ENCODE measurements at regions not wholly inside any gene's neighbourhood (a gene's known extent, or its start where the extent isn't known, plus 50 kb on each side); places are given as distances from the start of the nearest gene placed in this dataset.
A peak's percentile ranks its signal among the peaks of the same experiment; 100 is the strongest.

DNA sequence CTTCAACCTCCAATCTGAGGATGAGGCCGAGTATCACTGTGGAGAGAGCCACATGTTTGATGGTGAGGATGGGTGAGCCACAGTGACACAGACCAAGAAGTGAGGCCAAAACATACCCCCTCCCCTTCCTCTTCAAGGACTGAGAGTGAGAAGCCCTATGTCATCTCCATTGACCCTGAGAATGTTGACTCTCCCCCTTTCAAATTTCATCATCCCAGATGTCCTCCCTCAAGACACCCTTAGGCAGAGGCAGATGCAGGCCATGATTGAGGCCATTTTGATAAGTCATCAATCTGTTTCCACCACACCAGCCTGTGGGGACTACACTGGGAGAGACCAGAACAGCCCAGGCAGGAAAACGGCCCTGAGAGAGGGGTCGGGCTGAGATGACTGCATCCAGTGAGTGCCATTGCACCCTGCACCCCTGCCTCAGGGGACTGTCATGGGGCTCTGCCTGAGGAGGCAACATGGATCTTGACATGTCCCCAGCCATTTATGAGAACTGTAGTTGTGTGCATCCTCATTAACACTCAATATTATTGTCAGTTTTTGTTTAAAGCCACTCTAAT is 84.2 kb upstream of the IGLL5 start:
- no peak for DNase-seq
- ChIA-PET CTCF (ENCODE audit: partially characterized antibody) (interaction anchor here (0.8 to 16.1 kb wide), 14 partner anchors 9 to 154 kb away, joined by 3 to 431 read pairs (median 8); no protein-coding TSS in a partner anchor), POLR2A (ENCODE audit: partially characterized antibody) (interaction anchor here (1.1 kb wide), 1 partner anchor 14 kb away, joined by 8 read pairs; no protein-coding TSS in a partner anchor)
- H3K36me3 ChIP-seq (ENCODE audit: insufficient read depth, low read length) = no peaks in the 10 kb centered on the region
- H3K4me3 Mint-ChIP-seq = no peak overlapping the region
- H3K4me1 Mint-ChIP-seq = peaks cover 13 to 36% (median 26%) of the 10 kb centered on the region in 4 donors
- H3K4me3 ChIP-seq (ENCODE audit: low read length in 2 of 2) = no peak overlapping the region
- no peaks in the 10 kb centered on the region for H3K36me3 Mint-ChIP-seq
- H3K27me3 ChIP-seq (ENCODE audit: insufficient read depth, low read length) = no peaks in the 10 kb centered on the region
- no peaks in the 10 kb centered on the region for H3K9me3 ChIP-seq (ENCODE audit: control insufficient read depth in 1 of 2, low read length in 2 of 2)
- no peaks in the 10 kb centered on the region for H3K9me3 Mint-ChIP-seq
- peak overlapping the region in 1 of 7 donors; percentile 24 for H3K27ac Mint-ChIP-seq
- intact Hi-C loops (cut with micrococcal nuclease) = loop anchor here (2.0 to 5.0 kb wide), 2 partner anchors 51 to 154 kb away; no protein-coding TSS in a partner anchor
- no peak overlapping the region for H3K27ac ChIP-seq (ENCODE audit: low read depth, low read length)
- H3K4me1 ChIP-seq (ENCODE audit: insufficient read depth, low read length) = no peaks in the 10 kb centered on the region
- H3K27me3 Mint-ChIP-seq = no peaks in the 10 kb centered on the region

DNA sequence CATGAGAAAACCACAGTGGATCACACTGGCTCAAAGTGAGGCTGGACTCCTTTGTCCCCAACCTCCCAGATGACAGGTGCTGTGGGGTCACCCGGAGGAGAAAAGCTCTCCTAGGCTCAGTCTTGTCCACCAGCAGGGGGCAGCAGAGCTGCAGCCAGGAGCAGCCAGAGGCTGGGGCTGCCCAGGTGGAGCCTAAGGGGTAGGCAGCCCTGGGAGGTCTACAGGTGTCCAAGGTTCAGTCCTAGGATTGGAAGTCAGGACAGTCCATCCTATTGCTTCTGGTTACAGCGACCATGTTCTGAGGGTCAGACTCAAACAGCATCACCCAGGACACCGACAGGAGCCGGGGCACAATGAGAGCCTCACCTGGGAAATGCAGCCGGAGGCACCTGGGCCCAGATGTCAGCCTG is 77.6 kb upstream of the IGLL5 start:
- Mint-ChIP-seq H3K27ac (peak overlapping the region in 6 of 7 donors; percentile 67 to 91 (median 80)), H3K4me1 (peaks cover 40 to 79% (median 57%) of the 10 kb centered on the region in 4 donors), H3K27me3 (no peaks in the 10 kb centered on the region), H3K4me3 (peak overlapping the region in 4 of 8 donors; percentile 12 to 53 (median 44)), H3K36me3 (no peaks in the 10 kb centered on the region), H3K9me3 (no peaks in the 10 kb centered on the region)
- peaks cover 26% of the 10 kb centered on the region for H3K4me1 ChIP-seq (ENCODE audit: insufficient read depth, low read length)
- ChIA-PET CTCF (ENCODE audit: partially characterized antibody) (interaction anchor here (0.8 to 20.9 kb wide), 28 partner anchors 8 to 335 kb away, joined by 3 to 560 read pairs (median 6); partner anchors contain the start of gene RAB36), POLR2A (ENCODE audit: partially characterized antibody) (interaction anchor here (0.8 to 15.8 kb wide), 17 partner anchors 10 to 145 kb away, joined by 3 to 250 read pairs (median 6); no protein-coding TSS in a partner anchor)
- H3K9me3 ChIP-seq (ENCODE audit: control insufficient read depth in 1 of 2, low read length in 2 of 2) = no peaks in the 10 kb centered on the region
- no peaks in the 10 kb centered on the region for H3K36me3 ChIP-seq (ENCODE audit: insufficient read depth, low read length)
- H3K27ac ChIP-seq (ENCODE audit: low read depth, low read length) = no peak overlapping the region
- H3K27me3 ChIP-seq (ENCODE audit: insufficient read depth, low read length) = no peaks in the 10 kb centered on the region
- no peak overlapping the region for H3K4me3 ChIP-seq (ENCODE audit: low read length in 2 of 2)
- intact Hi-C loops (cut with micrococcal nuclease) = loop anchor here (1.0 kb wide), 6 partner anchors 22 to 132 kb away; no protein-coding TSS in a partner anchor
- DNase-seq = peak; percentile 76 to 82 (median 76)

DNA sequence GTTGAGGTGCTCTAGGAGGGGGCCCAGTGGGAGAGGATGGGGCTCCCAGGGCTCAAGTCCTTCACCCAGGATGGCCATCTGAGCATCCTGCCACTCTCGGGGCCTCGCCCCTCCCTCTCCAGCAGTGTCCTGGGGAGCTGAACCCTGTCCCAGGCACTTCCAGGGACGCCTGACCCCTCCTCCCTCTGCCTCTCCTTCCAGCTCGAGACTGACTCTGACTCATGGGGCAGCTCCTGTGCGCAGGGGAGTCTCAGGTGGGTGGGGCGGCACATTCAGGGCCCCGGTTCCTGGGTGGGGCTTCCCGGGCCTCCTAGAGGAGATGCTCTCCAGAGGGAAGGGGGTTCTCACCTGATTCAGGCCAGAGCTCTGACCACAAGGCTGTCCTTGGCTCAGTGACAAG is 77.1 kb upstream of the IGLL5 start:
- intact Hi-C loops (cut with micrococcal nuclease) = loop anchor here (1.0 kb wide), 6 partner anchors 22 to 132 kb away; no protein-coding TSS in a partner anchor

DNA sequence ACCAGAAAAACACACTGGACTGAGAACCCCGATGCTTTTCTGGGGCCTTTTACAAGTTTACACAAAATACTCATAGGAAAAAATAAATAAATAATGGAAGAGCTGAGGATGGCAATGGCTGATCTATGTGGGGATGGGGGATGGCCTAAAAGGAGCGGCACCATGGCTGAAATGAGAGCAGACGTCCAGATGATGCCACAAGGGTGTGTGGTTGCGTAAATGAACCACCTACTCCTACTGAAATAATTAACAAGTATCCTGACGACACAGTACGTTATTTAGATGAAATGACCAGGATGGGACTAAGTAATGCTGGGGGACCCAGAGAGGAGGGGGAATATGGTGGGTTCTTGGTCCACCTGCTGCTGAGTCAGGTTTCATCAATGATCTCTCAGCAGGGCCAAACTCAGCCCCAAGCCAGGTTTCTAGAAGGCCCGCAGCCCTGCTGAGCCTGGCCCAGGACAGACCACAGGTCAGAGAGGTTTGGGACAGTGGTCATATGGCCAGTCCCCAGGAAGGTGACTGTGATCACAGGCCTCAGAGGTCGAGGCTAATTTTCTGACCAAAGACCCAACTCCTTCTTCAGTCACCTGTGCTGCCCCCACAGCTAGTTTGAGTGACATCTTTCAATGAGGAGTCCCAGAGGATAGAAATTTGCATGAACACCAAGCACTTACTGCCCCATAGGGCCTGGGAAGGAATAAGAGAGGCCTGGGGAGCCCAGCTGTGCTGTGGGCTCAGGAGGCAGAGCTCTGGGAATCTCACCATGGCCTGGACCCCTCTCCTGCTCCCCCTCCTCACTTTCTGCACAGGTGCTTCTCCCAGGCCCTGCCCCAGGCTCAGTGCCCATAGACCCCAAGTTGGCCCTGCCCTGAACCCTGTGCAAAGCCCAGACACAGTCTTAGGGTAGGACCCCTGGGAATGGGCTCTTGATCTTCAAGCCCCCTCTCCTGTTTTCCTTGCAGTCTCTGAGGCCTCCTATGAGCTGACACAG is 76.3 kb upstream of the IGLL5 start:
- Histone ChIP-seq H3K4me3 (ENCODE audit: low read length in 2 of 2) (no peak overlapping the region), H3K36me3 (ENCODE audit: insufficient read depth, low read length) (no peaks in the 10 kb centered on the region), H3K4me1 (ENCODE audit: insufficient read depth, low read length) (peaks cover 39% of the 10 kb centered on the region), H3K27me3 (ENCODE audit: insufficient read depth, low read length) (no peaks in the 10 kb centered on the region), H3K9me3 (ENCODE audit: control insufficient read depth in 1 of 2, low read length in 2 of 2) (no peaks in the 10 kb centered on the region), H3K27ac (ENCODE audit: low read depth, low read length) (no peak overlapping the region)
- Mint-ChIP-seq H3K36me3 (no peaks in the 10 kb centered on the region), H3K27ac (peak overlapping the region; percentile 35 to 89 (median 71)), H3K9me3 (peaks cover 0 to 4% (median 0%) of the 10 kb centered on the region in 8 donors), H3K4me1 (peaks cover 48 to 88% (median 69%) of the 10 kb centered on the region in 4 donors), H3K4me3 (peak overlapping the region in 1 of 8 donors; percentile 64), H3K27me3 (no peaks in the 10 kb centered on the region)
- intact Hi-C loops (cut with micrococcal nuclease) = no loop called here
- ChIA-PET CTCF (ENCODE audit: partially characterized antibody) (interaction anchor here (0.8 to 20.9 kb wide), 27 partner anchors 7 to 144 kb away, joined by 3 to 560 read pairs (median 7); no protein-coding TSS in a partner anchor), POLR2A (ENCODE audit: partially characterized antibody) (interaction anchor here (0.9 to 15.8 kb wide), 15 partner anchors 8 to 143 kb away, joined by 3 to 250 read pairs (median 7); no protein-coding TSS in a partner anchor)
- DNase-seq = no peak

More for the DNA sequence above, 77.1 kb upstream of the IGLL5 start:
- H3K9me3 Mint-ChIP-seq = no peaks in the 10 kb centered on the region
- no peaks in the 10 kb centered on the region for H3K36me3 Mint-ChIP-seq
- peak in 1 of 5 donors; percentile 48 for DNase-seq
- H3K27me3 ChIP-seq (ENCODE audit: insufficient read depth, low read length) = no peaks in the 10 kb centered on the region
- H3K4me1 ChIP-seq (ENCODE audit: insufficient read depth, low read length) = peaks cover 31% of the 10 kb centered on the region
- CTCF ChIA-PET (ENCODE audit: partially characterized antibody) = interaction anchor here (0.8 to 20.9 kb wide), 28 partner anchors 8 to 334 kb away, joined by 3 to 560 read pairs (median 6); partner anchors contain the start of gene RAB36
- no peaks in the 10 kb centered on the region for H3K9me3 ChIP-seq (ENCODE audit: control insufficient read depth in 1 of 2, low read length in 2 of 2)
- H3K4me3 Mint-ChIP-seq = no peak overlapping the region
- H3K36me3 ChIP-seq (ENCODE audit: insufficient read depth, low read length) = no peaks in the 10 kb centered on the region
- H3K27ac ChIP-seq (ENCODE audit: low read depth, low read length) = no peak overlapping the region
- POLR2A ChIA-PET (ENCODE audit: partially characterized antibody) = interaction anchor here (0.9 to 15.8 kb wide), 17 partner anchors 9 to 144 kb away, joined by 3 to 250 read pairs (median 6); no protein-coding TSS in a partner anchor
- H3K4me1 Mint-ChIP-seq = peaks cover 40 to 80% (median 60%) of the 10 kb centered on the region in 4 donors
- H3K4me3 ChIP-seq (ENCODE audit: low read length in 2 of 2) = no peak overlapping the region
- H3K27ac Mint-ChIP-seq = peak overlapping the region in 1 of 7 donors; percentile 11
- no peaks in the 10 kb centered on the region for H3K27me3 Mint-ChIP-seq

DNA sequence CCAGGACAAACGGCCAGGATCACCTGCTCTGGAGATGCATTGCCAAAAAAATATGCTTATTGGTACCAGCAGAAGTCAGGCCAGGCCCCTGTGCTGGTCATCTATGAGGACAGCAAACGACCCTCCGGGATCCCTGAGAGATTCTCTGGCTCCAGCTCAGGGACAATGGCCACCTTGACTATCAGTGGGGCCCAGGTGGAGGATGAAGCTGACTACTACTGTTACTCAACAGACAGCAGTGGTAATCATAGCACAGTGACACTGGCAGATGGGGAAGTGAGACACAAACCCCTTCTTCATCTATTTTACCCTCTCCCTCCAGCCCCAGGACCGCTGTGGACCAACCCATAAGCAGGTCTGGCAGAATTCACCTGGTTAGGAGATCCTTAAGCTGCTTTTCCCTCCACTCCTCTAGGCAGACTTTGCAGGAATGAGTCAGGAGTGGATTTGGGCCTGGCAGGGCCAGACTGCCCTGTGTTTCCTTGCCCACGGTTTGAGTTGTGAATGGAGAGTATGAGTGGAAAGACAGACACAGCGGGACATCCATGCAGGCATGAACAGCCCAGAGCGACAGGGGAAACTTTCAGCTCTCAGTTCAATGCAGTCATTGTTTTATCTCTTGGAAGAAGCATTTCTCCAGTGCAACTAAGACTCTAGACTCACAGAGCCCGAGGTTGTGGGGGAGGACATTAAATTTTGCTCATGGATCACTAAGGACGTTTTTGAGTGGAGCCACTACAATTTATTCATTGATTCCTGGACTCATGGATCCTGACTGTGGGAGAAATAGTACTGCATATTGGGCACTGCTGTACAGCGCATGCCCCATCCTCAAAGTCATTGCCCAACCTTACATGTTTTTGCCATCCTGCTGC is 75.3 kb upstream of the IGLL5 start:
- intact Hi-C loops (cut with micrococcal nuclease) = no loop called here
- H3K4me1 Mint-ChIP-seq = peaks cover 56 to 92% (median 73%) of the 10 kb centered on the region in 4 donors

More for the DNA sequence above, 75.3 kb upstream of the IGLL5 start:
- no peaks in the 10 kb centered on the region for H3K9me3 ChIP-seq (ENCODE audit: control insufficient read depth in 1 of 2, low read length in 2 of 2)
- DNase-seq = no peak
- Mint-ChIP-seq H3K27me3 (no peaks in the 10 kb centered on the region), H3K36me3 (no peaks in the 10 kb centered on the region), H3K4me3 (peak overlapping the region in 1 of 8 donors; percentile 34), H3K9me3 (peaks cover 0 to 4% (median 0%) of the 10 kb centered on the region in 8 donors), H3K27ac (peak overlapping the region; percentile 12 to 76 (median 48))
- H3K27me3 ChIP-seq (ENCODE audit: insufficient read depth, low read length) = no peaks in the 10 kb centered on the region
- H3K27ac ChIP-seq (ENCODE audit: low read depth, low read length) = no peak overlapping the region
- ChIA-PET CTCF (ENCODE audit: partially characterized antibody) (interaction anchor here (0.8 to 20.9 kb wide), 12 partner anchors 9 to 70 kb away, joined by 3 to 560 read pairs (median 13); no protein-coding TSS in a partner anchor), POLR2A (ENCODE audit: partially characterized antibody) (interaction anchor here (1.1 to 15.8 kb wide), 8 partner anchors 7 to 67 kb away, joined by 3 to 250 read pairs (median 22); no protein-coding TSS in a partner anchor)
- no peak overlapping the region for H3K4me3 ChIP-seq (ENCODE audit: low read length in 2 of 2)
- H3K4me1 ChIP-seq (ENCODE audit: insufficient read depth, low read length) = peaks cover 48% of the 10 kb centered on the region
- no peaks in the 10 kb centered on the region for H3K36me3 ChIP-seq (ENCODE audit: insufficient read depth, low read length)
